ENCODE measurements at regions not wholly inside any gene's neighbourhood (a gene's known extent, or its start where the extent isn't known, plus 50 kb on each side); places are given as distances from the start of the nearest gene placed in this dataset.

DNA sequence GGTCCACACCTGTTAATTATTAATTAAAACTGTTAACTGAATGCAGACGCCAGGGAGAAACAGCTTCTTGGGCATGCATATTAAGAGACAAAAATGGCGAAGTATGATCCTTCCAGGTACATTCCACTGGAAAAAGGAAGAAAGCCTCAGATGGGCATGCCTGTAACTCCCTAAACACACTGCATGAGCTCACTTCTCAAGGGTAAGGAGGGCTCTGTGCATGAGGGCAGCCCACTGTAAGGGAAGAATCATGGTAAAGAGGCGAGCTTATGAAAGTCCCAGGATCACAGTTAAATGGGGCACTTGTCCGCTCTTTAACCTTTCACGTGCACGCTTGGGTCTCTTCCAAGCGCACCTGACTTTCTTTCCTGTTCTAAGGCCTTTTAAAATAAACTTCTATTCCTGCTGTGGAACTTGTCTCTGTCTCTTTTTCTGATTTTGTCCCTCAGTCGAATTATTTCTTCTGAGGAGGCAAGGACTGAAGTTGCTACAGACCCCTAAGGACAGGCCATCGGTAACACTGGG, 321.7 kb downstream of the PPP1R2C start:
- H3K27ac ChIP-seq, result no peak overlapping the region
- no peak overlapping the region for H3K4me3 ChIP-seq
- no peaks in the 10 kb centered on the region for H3K27me3 ChIP-seq
- TF ChIP-seq, protein P1, sequence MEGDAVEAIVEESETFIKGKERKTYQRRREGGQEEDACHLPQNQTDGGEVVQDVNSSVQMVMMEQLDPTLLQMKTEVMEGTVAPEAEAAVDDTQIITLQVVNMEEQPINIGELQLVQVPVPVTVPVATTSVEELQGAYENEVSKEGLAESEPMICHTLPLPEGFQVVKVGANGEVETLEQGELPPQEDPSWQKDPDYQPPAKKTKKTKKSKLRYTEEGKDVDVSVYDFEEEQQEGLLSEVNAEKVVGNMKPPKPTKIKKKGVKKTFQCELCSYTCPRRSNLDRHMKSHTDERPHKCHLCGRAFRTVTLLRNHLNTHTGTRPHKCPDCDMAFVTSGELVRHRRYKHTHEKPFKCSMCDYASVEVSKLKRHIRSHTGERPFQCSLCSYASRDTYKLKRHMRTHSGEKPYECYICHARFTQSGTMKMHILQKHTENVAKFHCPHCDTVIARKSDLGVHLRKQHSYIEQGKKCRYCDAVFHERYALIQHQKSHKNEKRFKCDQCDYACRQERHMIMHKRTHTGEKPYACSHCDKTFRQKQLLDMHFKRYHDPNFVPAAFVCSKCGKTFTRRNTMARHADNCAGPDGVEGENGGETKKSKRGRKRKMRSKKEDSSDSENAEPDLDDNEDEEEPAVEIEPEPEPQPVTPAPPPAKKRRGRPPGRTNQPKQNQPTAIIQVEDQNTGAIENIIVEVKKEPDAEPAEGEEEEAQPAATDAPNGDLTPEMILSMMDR (IDR thresholded peaks at IDR 0.05), result no peak
- no peak for DNase-seq
- H3K4me1 ChIP-seq, result no peaks in the 10 kb centered on the region
- H3K9me3 ChIP-seq, result no peaks in the 10 kb centered on the region
- intact Hi-C loops (cut with DNase I; ENCODE audit: low total_unique reads), result no loop called here
- no peaks in the 10 kb centered on the region for H3K36me3 ChIP-seq

DNA sequence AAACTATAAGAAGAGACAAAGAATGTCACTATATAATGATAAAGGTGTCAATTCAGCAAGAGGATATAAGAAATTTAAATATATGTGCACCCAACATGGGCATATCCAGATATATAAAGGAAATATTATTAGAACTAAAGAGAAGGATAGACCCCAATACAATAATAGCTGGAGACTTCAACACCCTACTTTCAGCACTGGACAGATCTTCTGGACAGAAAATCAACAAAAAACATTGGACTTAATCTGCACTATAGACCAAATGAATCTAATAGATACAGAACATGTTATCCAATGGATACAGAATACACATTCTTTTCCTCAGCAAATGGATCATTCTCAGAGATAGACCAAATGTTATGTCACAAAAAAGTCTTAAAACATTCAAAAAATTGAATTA, 327.7 kb downstream of the PPP1R2C start:
- TF ChIP-seq, protein P1 (IDR thresholded peaks at IDR 0.05), result no peak
- Histone ChIP-seq H3K36me3 (no peaks in the 10 kb centered on the region), H3K4me1 (no peaks in the 10 kb centered on the region), H3K4me3 (no peak overlapping the region), H3K9me3 (peaks cover 0 to 4% (median 3%) of the 10 kb centered on the region in 3 donors), H3K27me3 (no peaks in the 10 kb centered on the region), H3K27ac (no peak overlapping the region)
- DNase-seq, result no peak
- intact Hi-C loops (cut with DNase I; ENCODE audit: low total_unique reads), result no loop called here

DNA sequence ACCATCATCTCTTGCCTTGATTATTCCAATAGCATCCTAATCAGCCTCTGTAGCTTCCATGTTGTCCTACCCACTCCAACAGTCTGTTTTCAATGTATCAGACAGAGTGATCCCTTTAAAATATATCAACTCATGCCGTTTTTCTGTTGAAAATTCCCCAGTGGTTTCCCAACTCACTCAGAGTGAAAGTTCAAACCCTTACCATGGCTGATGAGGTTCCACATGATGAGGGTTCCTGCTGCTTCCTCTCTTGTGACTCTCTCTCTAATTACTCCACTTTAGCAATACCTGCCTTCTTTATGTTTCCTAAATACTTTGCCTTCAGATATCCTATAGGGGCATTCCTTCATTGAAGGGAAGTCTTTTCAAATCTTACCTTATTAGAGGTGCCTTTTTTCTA, 334.7 kb downstream of the PPP1R2C start:
- Histone ChIP-seq H3K4me1 (no peaks in the 10 kb centered on the region), H3K27me3 (no peaks in the 10 kb centered on the region), H3K9me3 (peaks cover 0 to 10% (median 9%) of the 10 kb centered on the region in 3 donors), H3K36me3 (no peaks in the 10 kb centered on the region), H3K27ac (no peak overlapping the region), H3K4me3 (no peak overlapping the region)
- TF ChIP-seq, protein P1 (IDR thresholded peaks at IDR 0.05), result no peak
- intact Hi-C loops (cut with DNase I; ENCODE audit: low total_unique reads), result no loop called here
- DNase-seq, result no peak

DNA sequence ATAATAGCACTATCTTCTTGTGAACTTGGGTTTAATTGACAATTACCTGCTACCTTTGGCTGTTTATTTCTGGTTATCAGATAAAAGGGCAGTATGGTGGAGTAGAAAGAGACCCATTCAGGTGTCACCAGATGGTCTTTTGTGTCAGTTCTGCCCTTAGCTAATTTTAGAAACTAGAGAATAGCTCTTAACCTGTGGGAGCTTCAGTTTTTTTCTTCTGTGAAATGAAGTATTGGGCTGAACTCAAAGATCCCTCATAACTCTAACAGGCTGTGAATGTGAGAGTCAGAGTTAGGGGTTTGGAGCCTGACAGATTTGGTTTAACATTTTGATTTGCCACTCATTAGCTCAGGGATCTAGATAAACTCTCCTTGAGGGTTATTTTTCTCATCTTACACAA, 335.2 kb downstream of the PPP1R2C start:
- H3K27ac ChIP-seq, result no peak overlapping the region
- no peaks in the 10 kb centered on the region for H3K36me3 ChIP-seq
- H3K4me1 ChIP-seq, result no peaks in the 10 kb centered on the region
- H3K9me3 ChIP-seq, result peaks cover 0 to 10% (median 9%) of the 10 kb centered on the region in 3 donors
- intact Hi-C loops (cut with DNase I; ENCODE audit: low total_unique reads), result no loop called here
- no peak for DNase-seq
- H3K27me3 ChIP-seq, result no peaks in the 10 kb centered on the region
- TF ChIP-seq, protein P1 (IDR thresholded peaks at IDR 0.05), result no peak
- no peak overlapping the region for H3K4me3 ChIP-seq

DNA sequence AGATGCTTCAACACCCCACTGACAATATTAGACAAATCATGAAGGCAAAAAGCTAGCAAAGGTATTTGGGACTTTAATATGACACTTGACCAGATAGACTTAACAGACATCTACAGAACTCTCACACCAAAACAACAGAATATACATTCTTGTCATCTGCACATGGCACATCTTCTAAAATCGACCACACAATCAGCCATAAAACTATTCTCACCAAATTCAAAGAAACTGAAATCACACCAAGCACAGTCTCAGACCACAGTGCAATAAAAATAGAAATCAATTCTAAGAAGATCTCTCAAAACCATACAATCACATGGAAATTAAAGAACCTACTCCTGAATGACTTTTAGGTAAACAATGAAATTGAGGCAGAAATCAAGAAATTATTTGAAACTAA, 340.8 kb downstream of the PPP1R2C start:
- H3K4me3 ChIP-seq, result no peak overlapping the region
- H3K27ac ChIP-seq, result no peak overlapping the region
- H3K36me3 ChIP-seq, result no peaks in the 10 kb centered on the region
- no peak for DNase-seq
- TF ChIP-seq, protein P1 (IDR thresholded peaks at IDR 0.05), result no peak
- H3K9me3 ChIP-seq, result no peaks in the 10 kb centered on the region
- H3K4me1 ChIP-seq, result no peaks in the 10 kb centered on the region
- H3K27me3 ChIP-seq, result no peaks in the 10 kb centered on the region
- intact Hi-C loops (cut with DNase I; ENCODE audit: low total_unique reads), result no loop called here

All from tibial artery (tissue), 4 donors.